ENCODE measurements at regions not wholly inside any gene's neighbourhood (a gene's known extent, or its start where the extent isn't known, plus 50 kb on each side); places are given as distances from the start of the nearest gene placed in this dataset.
"Not testable (repeated sequence)": the region's sequence is repeated elsewhere in the genome, so short reads cannot be mapped to it uniquely, and the experiment has no call there.

DNA sequence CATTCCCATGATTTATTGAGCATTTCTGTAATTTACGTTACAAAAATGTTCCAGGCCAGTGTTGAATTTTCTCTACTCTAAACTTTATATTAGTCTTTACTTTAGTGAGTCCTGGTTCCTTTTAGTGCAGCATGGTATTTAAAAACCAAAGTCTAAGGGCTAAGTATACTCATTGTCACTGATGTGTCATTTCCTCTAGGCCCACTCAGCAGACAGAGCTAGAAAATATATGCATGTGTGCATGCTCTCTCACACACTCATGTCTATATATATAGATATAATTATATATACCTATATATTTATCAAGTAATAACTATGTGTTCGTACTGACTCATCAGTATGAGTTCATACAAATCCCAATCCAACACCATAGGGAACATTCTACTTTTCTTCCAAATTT lies 132.5 kb upstream of the SLC8A1 start:
- DNase-seq, result no peak

DNA sequence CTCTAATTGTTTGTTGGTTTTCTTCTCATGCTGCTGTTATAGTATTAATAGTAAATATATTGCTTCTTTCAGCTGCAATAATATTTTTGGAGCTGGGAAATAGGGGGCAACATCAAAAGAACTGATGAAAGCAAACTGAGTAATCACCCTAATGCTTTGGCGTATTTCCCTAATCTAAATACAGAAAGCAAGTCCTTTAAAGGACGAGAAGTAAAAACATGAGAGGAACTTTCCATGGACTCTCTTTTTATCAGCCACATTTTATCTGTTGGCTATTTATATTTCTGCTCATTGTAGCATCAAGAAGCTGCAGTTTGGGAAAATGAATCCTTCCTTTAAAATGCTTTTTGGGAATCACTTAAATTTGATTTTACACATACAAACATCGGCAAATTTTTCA lies 139.9 kb upstream of the SLC8A1 start:
- no peak for DNase-seq

DNA sequence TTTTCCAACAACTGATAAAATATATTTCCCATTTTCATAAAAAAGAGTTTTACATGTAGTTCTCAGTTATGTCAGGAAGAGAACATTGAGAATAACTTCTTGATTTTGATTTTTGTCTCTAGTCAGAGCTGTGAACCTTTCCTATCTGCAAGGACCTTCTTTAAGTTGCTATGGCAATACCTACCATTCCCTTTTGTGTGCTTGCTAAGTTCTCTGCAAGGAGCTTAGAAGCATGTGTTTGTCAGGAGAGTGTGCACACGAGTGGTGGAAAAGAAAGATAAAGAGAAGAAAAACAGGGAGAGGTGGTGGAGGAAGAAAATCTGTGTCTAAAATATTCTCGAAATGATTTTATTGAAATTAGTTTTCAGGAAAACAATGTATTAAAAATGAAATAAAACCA lies 140.3 kb upstream of the SLC8A1 start:
- DNase-seq, result no peak

DNA sequence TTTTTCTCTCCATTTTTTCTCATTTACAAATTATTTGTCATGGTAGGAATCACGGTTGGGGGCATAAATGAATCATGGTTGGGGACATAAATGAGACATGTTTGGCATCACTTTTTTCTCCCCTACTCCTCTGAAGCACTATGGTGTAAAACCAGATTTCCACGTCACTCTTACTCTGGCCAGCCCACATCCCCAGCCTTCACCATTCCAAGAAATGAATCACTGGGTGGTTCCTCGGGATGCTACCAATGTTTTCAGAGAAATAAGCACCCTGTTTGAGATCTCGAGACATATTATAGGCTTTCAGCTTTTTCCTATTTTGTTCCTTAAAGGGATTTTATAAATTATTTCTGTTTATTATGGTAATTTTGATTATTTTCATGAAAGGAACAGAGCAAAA lies 155.0 kb upstream of the SLC8A1 start:
- DNase-seq, result no peak

GRCh38 chr2:40611196-40611595 lies 159.3 kb upstream of the SLC8A1 start:
- DNase-seq, result no peak

- no peak for DNase-seq
Observed at GRCh38 chr2:40625849-40626248, 174.0 kb upstream of the SLC8A1 start.

- no peak for DNase-seq
Observed at GRCh38 chr2:40628556-40628955, 176.7 kb upstream of the SLC8A1 start.

DNA sequence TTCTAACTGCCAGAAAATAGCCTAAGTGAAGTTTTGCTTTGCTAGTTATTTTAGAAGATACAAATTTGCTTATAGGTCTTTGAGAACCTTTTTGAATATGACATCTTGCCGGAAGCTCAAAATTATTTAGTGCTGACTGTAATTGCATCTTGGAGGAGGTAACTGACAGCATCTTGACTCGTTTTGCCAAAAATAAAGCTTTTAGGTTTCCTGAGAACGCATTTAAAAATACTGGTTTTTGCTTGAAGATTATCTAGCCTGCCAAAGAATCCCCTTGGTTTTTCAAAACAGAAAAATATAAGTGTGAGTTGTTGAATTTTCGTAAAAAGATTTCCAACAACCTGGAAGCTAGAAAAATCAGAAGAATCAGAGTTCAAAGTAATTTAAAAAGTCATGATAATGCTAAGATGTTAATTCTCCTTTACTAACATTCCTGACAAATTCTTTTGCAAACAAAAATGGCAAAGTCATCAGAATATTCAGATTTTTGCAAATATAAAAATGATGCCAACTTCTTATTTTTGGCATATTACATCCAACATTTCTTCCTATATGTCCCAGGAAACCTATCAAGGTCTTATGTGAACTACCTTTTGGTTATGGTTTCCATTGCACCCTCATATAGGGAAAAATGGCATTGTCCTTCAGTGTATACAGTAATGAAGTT lies 178.0 kb upstream of the SLC8A1 start:
- no peak for DNase-seq

DNA sequence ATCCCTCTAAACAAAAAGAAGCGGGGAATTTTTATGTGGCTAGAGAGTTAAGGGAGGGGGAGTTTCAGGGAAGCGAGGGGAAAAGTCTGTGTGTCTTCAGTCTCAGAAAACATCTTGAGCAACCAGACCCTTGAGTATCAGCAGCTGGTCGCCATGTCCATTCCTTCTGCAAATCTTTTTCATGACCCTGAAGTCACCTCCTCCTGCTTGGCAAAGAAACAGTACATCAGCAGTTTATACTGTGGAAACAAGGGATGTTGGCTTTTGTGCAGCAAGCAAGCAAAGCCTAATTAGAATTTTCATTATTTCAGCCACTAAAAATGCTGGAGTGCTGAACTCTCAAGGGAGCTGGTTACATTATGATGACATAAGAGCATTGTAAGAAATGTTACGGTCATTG lies 187.4 kb upstream of the SLC8A1 start:
- no peak for DNase-seq

GRCh38 chr2:40642237-40642636 lies 190.3 kb upstream of the SLC8A1 start:
- no peak for DNase-seq

GRCh38 chr2:40642726-40643125 lies 190.8 kb upstream of the SLC8A1 start:
- DNase-seq, result no peak

- no peak for DNase-seq
Observed at GRCh38 chr2:40646642-40647041, 194.8 kb upstream of the SLC8A1 start.

DNA sequence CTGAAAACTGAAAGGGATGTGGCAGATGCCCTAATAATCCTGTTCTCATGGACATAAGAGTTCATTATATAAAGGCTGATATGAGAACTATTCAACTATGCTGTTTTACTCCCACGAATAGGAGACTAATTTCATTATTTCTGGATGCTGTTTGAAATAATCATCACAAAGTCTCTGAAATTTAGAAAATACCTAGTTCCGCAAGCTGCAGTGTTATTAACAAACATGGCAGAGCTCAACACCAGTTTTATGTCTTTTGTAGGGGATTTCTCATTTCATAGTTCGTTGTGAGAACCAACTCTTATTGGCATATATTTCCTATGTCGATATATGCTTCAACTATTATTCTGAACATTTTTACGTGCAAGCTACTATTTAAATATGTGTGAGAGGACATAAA lies 200.3 kb upstream of the SLC8A1 start:
- DNase-seq, result no peak

DNA sequence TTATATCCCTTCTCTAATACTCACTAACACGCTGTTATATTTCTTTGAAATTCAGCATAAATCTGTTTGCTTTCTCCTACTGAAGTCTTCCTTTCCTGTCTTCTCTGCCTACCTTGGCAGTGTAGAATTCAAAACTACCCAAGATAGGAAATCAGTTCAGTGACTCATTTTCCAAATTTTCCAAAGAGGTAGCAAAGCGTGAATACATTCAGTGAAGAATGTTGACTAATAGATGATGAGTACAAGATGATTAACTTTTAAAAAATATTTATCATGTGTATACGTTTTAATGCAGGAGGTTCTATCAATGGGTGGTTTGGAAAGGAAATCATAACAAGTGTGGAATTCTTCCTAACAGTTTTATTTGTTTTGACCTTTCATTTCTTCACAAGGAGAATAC lies 201.9 kb upstream of the SLC8A1 start:
- DNase-seq, result no peak

DNA sequence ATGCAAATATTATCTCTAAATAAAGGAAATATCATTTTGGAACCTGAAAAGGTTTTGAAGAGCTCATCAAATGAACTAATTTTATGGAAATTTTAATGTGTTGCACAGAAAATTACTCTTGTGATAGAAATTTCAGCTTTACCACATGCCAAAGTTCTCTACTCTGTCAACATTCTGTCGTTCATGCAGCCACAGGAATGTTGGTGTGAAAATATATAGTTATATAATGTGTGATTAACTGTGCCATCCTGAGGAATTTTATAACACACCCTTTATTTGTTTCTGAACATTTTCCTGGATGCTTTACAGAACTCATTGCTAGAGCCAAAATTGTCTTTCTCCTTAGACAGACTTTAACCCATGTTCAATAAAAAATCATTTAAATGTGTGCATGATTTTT lies 202.5 kb upstream of the SLC8A1 start:
- no peak for DNase-seq

DNA sequence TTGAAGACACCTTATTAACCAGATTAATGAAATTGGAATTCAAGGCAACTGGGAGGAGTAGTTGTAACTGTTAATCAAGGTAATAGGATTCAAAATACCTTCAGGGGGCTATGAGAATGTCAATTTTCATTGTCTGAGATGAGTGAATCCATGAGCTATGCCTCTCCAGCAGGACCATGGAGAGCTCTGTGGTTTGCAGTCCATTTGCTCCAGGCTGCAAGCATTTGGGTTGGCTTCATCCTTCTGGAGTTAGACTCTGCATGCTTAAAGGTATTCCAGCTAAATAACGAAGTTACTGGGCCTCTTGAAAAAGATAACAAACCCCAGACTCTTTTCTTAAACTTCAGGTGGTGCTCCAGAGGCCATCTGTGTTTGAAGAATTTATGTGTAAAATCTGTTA lies 207.1 kb upstream of the SLC8A1 start:
- no peak for DNase-seq

- no peak for DNase-seq
Observed at GRCh38 chr2:40665493-40666232, 213.8 kb upstream of the SLC8A1 start.

DNA sequence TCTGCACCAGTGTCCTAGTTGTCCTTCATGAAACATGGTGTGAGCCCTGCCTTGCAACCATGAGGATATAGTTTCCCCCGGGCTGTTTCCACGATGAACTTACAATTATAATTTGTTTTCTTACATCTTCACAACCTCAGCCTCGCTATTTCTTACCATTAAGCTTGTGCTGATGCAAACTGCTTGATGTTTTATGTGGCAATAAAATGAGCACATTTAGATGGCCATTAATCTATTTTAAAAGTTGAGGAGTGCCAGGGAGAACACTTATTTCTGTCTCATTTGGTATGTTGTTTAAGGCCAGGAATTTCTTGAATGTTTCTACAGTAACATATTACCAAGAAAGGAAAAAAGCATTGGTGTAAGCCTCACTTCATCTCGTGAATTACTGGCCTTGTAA lies 214.5 kb upstream of the SLC8A1 start:
- DNase-seq, result no peak

GRCh38 chr2:40668425-40668824 lies 216.5 kb upstream of the SLC8A1 start:
- DNase-seq, result no peak

DNA sequence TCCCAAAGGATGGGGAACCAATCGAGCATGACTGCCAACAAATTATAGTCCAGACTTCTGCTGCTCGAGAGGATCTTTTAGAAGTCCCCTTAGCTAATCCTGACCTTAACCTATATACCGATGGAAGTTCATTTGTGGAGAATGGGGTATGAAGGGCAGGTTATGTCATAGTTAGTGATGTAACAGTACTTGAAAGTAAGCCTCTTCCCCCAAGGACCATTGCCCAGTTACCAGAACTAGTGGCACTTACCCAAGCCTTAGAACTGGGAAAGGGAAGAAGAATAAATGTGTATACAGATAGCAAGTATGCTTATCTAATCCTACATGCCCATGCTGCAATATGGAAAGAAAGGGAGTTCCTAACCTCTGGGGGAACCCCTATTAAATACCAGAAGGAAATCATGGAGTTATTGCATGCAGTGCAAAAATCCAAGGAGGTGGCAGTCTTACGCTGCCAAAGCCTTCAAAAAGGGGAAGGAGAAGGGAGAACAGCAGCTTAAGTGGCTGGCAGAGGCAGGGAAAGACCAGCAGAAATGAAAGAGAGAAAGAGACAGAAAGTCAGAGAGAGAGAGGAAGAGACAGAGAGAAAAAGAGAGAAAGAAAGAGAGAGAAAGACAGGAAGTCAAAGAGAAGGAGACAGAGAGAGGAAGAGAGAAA lies 224.4 kb upstream of the SLC8A1 start:
- not testable (repeated sequence) for DNase-seq

DNA sequence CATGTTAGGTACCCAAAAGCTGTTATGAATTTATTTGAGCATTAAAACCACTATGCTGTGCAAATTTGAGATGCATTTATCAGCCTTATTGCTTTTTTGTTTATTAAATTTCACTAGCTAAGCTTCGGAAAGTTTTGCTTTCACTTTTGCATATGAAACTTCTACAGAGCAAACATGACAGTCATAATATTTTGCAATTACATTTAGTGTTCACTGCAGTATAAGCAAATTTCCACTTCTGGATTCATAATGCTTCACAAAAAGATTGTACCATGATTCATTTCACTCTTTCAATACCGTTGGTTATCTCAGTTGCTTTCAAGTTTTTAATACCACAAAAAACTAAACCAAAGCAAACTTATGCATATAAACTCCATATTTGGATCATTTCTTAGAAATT lies 228.7 kb upstream of the SLC8A1 start:
- DNase-seq, result no peak

GRCh38 chr2:40690036-40690435 lies 238.1 kb upstream of the SLC8A1 start:
- no peak for DNase-seq

DNA sequence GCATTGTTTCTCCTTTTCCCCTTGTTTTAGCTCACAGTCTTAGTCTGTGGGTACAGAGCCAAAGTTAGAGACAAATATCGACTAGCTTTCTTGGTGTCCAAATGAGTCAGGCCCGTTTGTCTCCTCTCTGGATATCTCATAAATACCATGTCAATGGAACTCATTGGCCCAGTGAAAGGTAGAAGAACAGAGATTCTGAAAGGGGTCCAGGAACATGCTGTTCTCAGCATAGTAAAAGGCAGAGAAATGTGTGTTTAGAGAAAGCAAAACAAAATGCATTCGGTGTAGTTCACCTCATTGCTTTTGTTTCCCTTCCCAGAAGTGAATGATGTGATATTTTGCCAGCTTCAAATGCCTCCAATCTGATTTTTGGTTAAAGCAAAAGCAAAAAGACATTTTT lies 238.6 kb upstream of the SLC8A1 start:
- no peak for DNase-seq

GRCh38 chr2:40700231-40700954 lies 248.5 kb upstream of the SLC8A1 start:
- no peak for DNase-seq
